ENCODE measurements at regions not wholly inside any gene's neighbourhood (a gene's known extent, or its start where the extent isn't known, plus 50 kb on each side); places are given as distances from the start of the nearest gene placed in this dataset.

GRCh38 chr3:88209356-88209755 lies 59.6 kb downstream of the C3orf38 start:
- Histone ChIP-seq H3K4me1 (ENCODE audit: control insufficient read depth, insufficient read depth, low read length) (no peaks in the 10 kb centered on the region), H3K9me3 (replicated peaks; ENCODE audit: control insufficient read depth, low read depth, low read length) (no peaks in the 10 kb centered on the region), H3K27ac (ENCODE audit: low read length) (no peak overlapping the region), H3K4me3 (ENCODE audit: low read length) (no peak overlapping the region), H3K36me3 (ENCODE audit: control insufficient read depth, insufficient read depth, low read length) (no peaks in the 10 kb centered on the region), H3K27me3 (ENCODE audit: control insufficient read depth, insufficient read depth, low read length) (no peaks in the 10 kb centered on the region)
- no peak for DNase-seq

GRCh38 chr3:88211096-88211890 lies 61.5 kb downstream of the C3orf38 start:
- Histone ChIP-seq H3K4me1 (ENCODE audit: control insufficient read depth, insufficient read depth, low read length) (no peaks in the 10 kb centered on the region), H3K27me3 (ENCODE audit: control insufficient read depth, insufficient read depth, low read length) (no peaks in the 10 kb centered on the region), H3K27ac (ENCODE audit: low read length) (no peak overlapping the region), H3K9me3 (replicated peaks; ENCODE audit: control insufficient read depth, low read depth, low read length) (no peaks in the 10 kb centered on the region), H3K36me3 (ENCODE audit: control insufficient read depth, insufficient read depth, low read length) (no peaks in the 10 kb centered on the region), H3K4me3 (ENCODE audit: low read length) (no peak overlapping the region)
- WGBS (ENCODE audit: insufficient coverage): no CpG with 5 or more reads among the region's 2 CpGs
- peak; percentile 76 for DNase-seq

- no peaks in the 10 kb centered on the region for H3K36me3 ChIP-seq (ENCODE audit: control insufficient read depth, insufficient read depth, low read length)
- WGBS (ENCODE audit: insufficient coverage): no CpG with 5 or more reads among the region's 7 CpGs
- no peak overlapping the region for H3K4me3 ChIP-seq (ENCODE audit: low read length)
- no peaks in the 10 kb centered on the region for H3K27me3 ChIP-seq (ENCODE audit: control insufficient read depth, insufficient read depth, low read length)
- H3K27ac ChIP-seq (ENCODE audit: low read length): no peak overlapping the region
- H3K4me1 ChIP-seq (ENCODE audit: control insufficient read depth, insufficient read depth, low read length): no peaks in the 10 kb centered on the region
- DNase-seq: peak; percentile 76
- H3K9me3 ChIP-seq (replicated peaks; ENCODE audit: control insufficient read depth, low read depth, low read length): no peaks in the 10 kb centered on the region
These were observed 69.5 kb downstream of the C3orf38 start for GRCh38 chr3:88219138-88219792.

GRCh38 chr3:88220126-88220525 lies 70.4 kb downstream of the C3orf38 start:
- H3K4me3 ChIP-seq (ENCODE audit: low read length): no peak overlapping the region
- no peaks in the 10 kb centered on the region for H3K36me3 ChIP-seq (ENCODE audit: control insufficient read depth, insufficient read depth, low read length)
- 81% methylated on average over 2 of the region's 4 CpGs for WGBS (ENCODE audit: insufficient coverage)
- no peak overlapping the region for H3K27ac ChIP-seq (ENCODE audit: low read length)
- H3K27me3 ChIP-seq (ENCODE audit: control insufficient read depth, insufficient read depth, low read length): no peaks in the 10 kb centered on the region
- no peaks in the 10 kb centered on the region for H3K4me1 ChIP-seq (ENCODE audit: control insufficient read depth, insufficient read depth, low read length)
- H3K9me3 ChIP-seq (replicated peaks; ENCODE audit: control insufficient read depth, low read depth, low read length): no peaks in the 10 kb centered on the region
- no peak for DNase-seq

- Histone ChIP-seq H3K27me3 (ENCODE audit: control insufficient read depth, insufficient read depth, low read length) (no peaks in the 10 kb centered on the region), H3K4me1 (ENCODE audit: control insufficient read depth, insufficient read depth, low read length) (no peaks in the 10 kb centered on the region), H3K27ac (ENCODE audit: low read length) (no peak overlapping the region), H3K36me3 (ENCODE audit: control insufficient read depth, insufficient read depth, low read length) (no peaks in the 10 kb centered on the region), H3K4me3 (ENCODE audit: low read length) (no peak overlapping the region), H3K9me3 (replicated peaks; ENCODE audit: control insufficient read depth, low read depth, low read length) (no peaks in the 10 kb centered on the region)
- no CpG with 5 or more reads among the region's 1 CpG for WGBS (ENCODE audit: insufficient coverage)
- DNase-seq: peak; percentile 18
These were observed 72.0 kb downstream of the C3orf38 start for GRCh38 chr3:88221726-88222125.

- H3K36me3 ChIP-seq (ENCODE audit: control insufficient read depth, insufficient read depth, low read length): no peaks in the 10 kb centered on the region
- H3K4me3 ChIP-seq (ENCODE audit: low read length): no peak overlapping the region
- no peaks in the 10 kb centered on the region for H3K27me3 ChIP-seq (ENCODE audit: control insufficient read depth, insufficient read depth, low read length)
- DNase-seq: no peak
- H3K27ac ChIP-seq (ENCODE audit: low read length): no peak overlapping the region
- H3K9me3 ChIP-seq (replicated peaks; ENCODE audit: control insufficient read depth, low read depth, low read length): no peaks in the 10 kb centered on the region
- no CpG with 5 or more reads among the region's 2 CpGs for WGBS (ENCODE audit: insufficient coverage)
- H3K4me1 ChIP-seq (ENCODE audit: control insufficient read depth, insufficient read depth, low read length): no peaks in the 10 kb centered on the region
These were observed 72.6 kb downstream of the C3orf38 start for GRCh38 chr3:88222343-88222742.

- no peak overlapping the region for H3K27ac ChIP-seq (ENCODE audit: low read length)
- peaks cover under 1% of the 10 kb centered on the region for H3K27me3 ChIP-seq (ENCODE audit: control insufficient read depth, insufficient read depth, low read length)
- WGBS (ENCODE audit: insufficient coverage): no CpG with 5 or more reads among the region's 8 CpGs
These were observed 75.7 kb downstream of the C3orf38 start for GRCh38 chr3:88225326-88226008.

GRCh38 chr3:88226910-88227309 lies 77.2 kb downstream of the C3orf38 start:
- no peak overlapping the region for H3K4me3 ChIP-seq (ENCODE audit: low read length)
- no peak overlapping the region for H3K27ac ChIP-seq (ENCODE audit: low read length)
- no peak for DNase-seq
- H3K9me3 ChIP-seq (replicated peaks; ENCODE audit: control insufficient read depth, low read depth, low read length): no peaks in the 10 kb centered on the region
- no peaks in the 10 kb centered on the region for H3K36me3 ChIP-seq (ENCODE audit: control insufficient read depth, insufficient read depth, low read length)
- H3K27me3 ChIP-seq (ENCODE audit: control insufficient read depth, insufficient read depth, low read length): peaks cover 2% of the 10 kb centered on the region
- H3K4me1 ChIP-seq (ENCODE audit: control insufficient read depth, insufficient read depth, low read length): no peaks in the 10 kb centered on the region
- WGBS (ENCODE audit: insufficient coverage): no CpG with 5 or more reads among the region's 3 CpGs

More at GRCh38 chr3:88225326-88226008, 75.7 kb downstream of the C3orf38 start:
- no peak for DNase-seq
- H3K9me3 ChIP-seq (replicated peaks; ENCODE audit: control insufficient read depth, low read depth, low read length): no peaks in the 10 kb centered on the region
- no peak overlapping the region for H3K4me3 ChIP-seq (ENCODE audit: low read length)
- H3K36me3 ChIP-seq (ENCODE audit: control insufficient read depth, insufficient read depth, low read length): no peaks in the 10 kb centered on the region
- H3K4me1 ChIP-seq (ENCODE audit: control insufficient read depth, insufficient read depth, low read length): no peaks in the 10 kb centered on the region

GRCh38 chr3:88230638-88231037 lies 80.9 kb downstream of the C3orf38 start:
- Histone ChIP-seq H3K36me3 (ENCODE audit: control insufficient read depth, insufficient read depth, low read length) (no peaks in the 10 kb centered on the region), H3K9me3 (replicated peaks; ENCODE audit: control insufficient read depth, low read depth, low read length) (no peaks in the 10 kb centered on the region), H3K4me1 (ENCODE audit: control insufficient read depth, insufficient read depth, low read length) (no peaks in the 10 kb centered on the region), H3K4me3 (ENCODE audit: low read length) (no peak overlapping the region), H3K27ac (ENCODE audit: low read length) (no peak overlapping the region), H3K27me3 (ENCODE audit: control insufficient read depth, insufficient read depth, low read length) (peaks cover 2% of the 10 kb centered on the region)
- 79% methylated on average over 2 of the region's 7 CpGs for WGBS (ENCODE audit: insufficient coverage)
- DNase-seq: no peak

GRCh38 chr3:88231207-88231606 lies 81.4 kb downstream of the C3orf38 start:
- Histone ChIP-seq H3K9me3 (replicated peaks; ENCODE audit: control insufficient read depth, low read depth, low read length) (no peaks in the 10 kb centered on the region), H3K4me3 (ENCODE audit: low read length) (no peak overlapping the region), H3K27me3 (ENCODE audit: control insufficient read depth, insufficient read depth, low read length) (peaks cover 2% of the 10 kb centered on the region), H3K36me3 (ENCODE audit: control insufficient read depth, insufficient read depth, low read length) (no peaks in the 10 kb centered on the region), H3K4me1 (ENCODE audit: control insufficient read depth, insufficient read depth, low read length) (no peaks in the 10 kb centered on the region), H3K27ac (ENCODE audit: low read length) (no peak overlapping the region)
- DNase-seq: no peak
- no CpG with 5 or more reads among the region's 4 CpGs for WGBS (ENCODE audit: insufficient coverage)
